Karpas-422 (cell line): ENCODE measurements at regions not wholly inside any gene's neighbourhood (a gene's known extent, or its start where the extent isn't known, plus 50 kb on each side); places are given as distances from the start of the nearest gene placed in this dataset.

ENCODE experiments used
- DNase-seq: peaks from one replicate; pipeline ENCODE4 v3.0.0-alpha.2; 2015
- H2AFZ ChIP-seq: fragments of 200-600 bp; sonication (generic); 2 replicates; pipeline ENCODE4 v1.6.1; 2014; ENCODE audit warnings: antibody characterized with exemption, low read length, mixed read lengths
- H3K27ac ChIP-seq: fragments of 200-600 bp; sonication (generic); 2 replicates; pipeline ENCODE4 v1.5.1; 2014; ENCODE audit warnings: mild to moderate bottlenecking, low read length, moderate library complexity
- H3K27me3 ChIP-seq: fragments of 200-600 bp; sonication (generic); 2 replicates; pipeline ENCODE4 v1.6.1; 2014; ENCODE audit warnings: low read length, mixed read lengths
- H3K36me3 ChIP-seq: fragments of 200-600 bp; sonication (generic); 2 replicates; pipeline ENCODE4 v1.6.1; 2014; ENCODE audit warnings: low read length, mixed read lengths; ENCODE audit not compliant: insufficient read depth
- H3K4me1 ChIP-seq: fragments of 200-600 bp; sonication (generic); 2 replicates; pipeline ENCODE4 v1.6.1; 2014; ENCODE audit warnings: mild to moderate bottlenecking, low read length, mixed read lengths
- H3K4me2 ChIP-seq: fragments of 200-600 bp; sonication (generic); 2 replicates; pipeline ENCODE4 v1.6.1; 2014; ENCODE audit warnings: low read length, low read depth, mild to moderate bottlenecking; ENCODE audit not compliant: poor library complexity, severe bottlenecking
- H3K4me3 ChIP-seq: fragments of 200-600 bp; sonication (generic); 2 replicates; pipeline ENCODE4 v1.5.1; 2014; ENCODE audit warnings: mild to moderate bottlenecking, antibody characterized with exemption, low read length, mixed read lengths
- H3K79me2 ChIP-seq: fragments of 200-600 bp; sonication (generic); 2 replicates; pipeline ENCODE4 v1.6.1; 2014; ENCODE audit warnings: mild to moderate bottlenecking, low read length, mixed read lengths
- H3K9ac ChIP-seq: fragments of 200-600 bp; sonication (generic); 2 replicates; pipeline ENCODE4 v1.6.0; 2014; ENCODE audit warnings: low read length
- H3K9me2 ChIP-seq: fragments of 200-600 bp; sonication (generic), shearing (Covaris generic); replicated peaks from 2 replicates; pipeline ENCODE4 v1.6.0; 2014; ENCODE audit warnings: mild to moderate bottlenecking, low read length, moderate library complexity; ENCODE audit not compliant: insufficient read depth
- H3K9me3 ChIP-seq: fragments of 300-700, 200-600 bp; sonication (generic); 2 replicates; pipeline ENCODE4 v1.6.1; 2014; ENCODE audit warnings: low read length, mixed read lengths
- H4K20me1 ChIP-seq: fragments of 200-600 bp; sonication (generic); 2 replicates; pipeline ENCODE4 v1.6.1; 2014; ENCODE audit warnings: mild to moderate bottlenecking, antibody characterized with exemption, low read length, low read depth; ENCODE audit not compliant: insufficient read depth

- no peak overlapping the region for H2AFZ ChIP-seq
- no peaks in the 10 kb centered on the region for H3K36me3 ChIP-seq
- no peaks in the 10 kb centered on the region for H3K79me2 ChIP-seq
- H3K4me1 ChIP-seq, result no peaks in the 10 kb centered on the region
- H3K9me2 ChIP-seq, result no peaks in the 10 kb centered on the region
- H3K27me3 ChIP-seq, result no peaks in the 10 kb centered on the region
- no peak overlapping the region for H3K4me3 ChIP-seq
- no peak overlapping the region for H3K9ac ChIP-seq
- H4K20me1 ChIP-seq, result no peaks in the 10 kb centered on the region
- DNase-seq, result no peak
- no peak overlapping the region for H3K4me2 ChIP-seq
- H3K9me3 ChIP-seq, result no peaks in the 10 kb centered on the region
- H3K27ac ChIP-seq, result no peak overlapping the region
Measured at GRCh38 chr2:34345030-34345429, 745.9 kb upstream of the FAM98A start.

- Histone ChIP-seq H3K9me2 (0 out of 2 replicates have a peak, but pooled peaks cover 5% of the 10 kb centered on the region), H3K36me3 (no peaks in the 10 kb centered on the region), H4K20me1 (no peaks in the 10 kb centered on the region), H3K4me1 (no peaks in the 10 kb centered on the region), H3K27me3 (no peaks in the 10 kb centered on the region), H3K9me3 (no peaks in the 10 kb centered on the region), H3K4me2 (no peak overlapping the region), H2AFZ (no peak overlapping the region), H3K9ac (no peak overlapping the region), H3K4me3 (no peak overlapping the region), H3K79me2 (no peaks in the 10 kb centered on the region), H3K27ac (no peak overlapping the region)
- DNase-seq, result no peak
Measured at GRCh38 chr2:34340307-34340706, 741.2 kb upstream of the FAM98A start.

DNA sequence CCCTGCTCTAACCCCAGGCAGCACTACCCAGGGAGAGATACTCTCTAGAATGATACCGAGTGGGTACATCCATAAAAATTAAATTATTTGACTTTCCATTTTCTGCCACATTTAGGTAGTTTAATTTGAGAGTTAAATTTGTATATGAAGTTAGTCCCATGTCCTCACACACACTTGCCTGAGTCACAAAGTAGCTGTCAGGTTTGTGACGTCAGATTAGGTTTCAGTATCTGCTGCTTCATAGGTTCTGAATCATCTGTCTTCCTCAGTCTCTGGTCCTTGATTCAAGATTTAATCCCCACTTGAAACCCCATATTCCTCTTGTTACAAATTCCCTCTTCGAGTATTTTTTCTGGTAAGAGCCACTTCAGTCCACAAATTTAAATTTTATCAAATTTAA is 738.6 kb upstream of the FAM98A start:
- no peak for DNase-seq
- H3K27me3 ChIP-seq, result no peaks in the 10 kb centered on the region
- no peak overlapping the region for H3K9ac ChIP-seq
- 0 out of 2 replicates have a peak, but pooled peaks cover 5% of the 10 kb centered on the region for H3K9me2 ChIP-seq
- no peaks in the 10 kb centered on the region for H3K36me3 ChIP-seq
- no peaks in the 10 kb centered on the region for H4K20me1 ChIP-seq
- no peaks in the 10 kb centered on the region for H3K4me1 ChIP-seq
- no peaks in the 10 kb centered on the region for H3K9me3 ChIP-seq
- no peak overlapping the region for H3K4me2 ChIP-seq
- H3K27ac ChIP-seq, result no peak overlapping the region
- H2AFZ ChIP-seq, result no peak overlapping the region
- no peak overlapping the region for H3K4me3 ChIP-seq
- H3K79me2 ChIP-seq, result no peaks in the 10 kb centered on the region

GRCh38 chr2:34332813-34333212 is 733.7 kb upstream of the FAM98A start:
- no peak for DNase-seq
- no peak overlapping the region for H3K4me3 ChIP-seq
- no peak overlapping the region for H2AFZ ChIP-seq
- H3K27me3 ChIP-seq, result no peaks in the 10 kb centered on the region
- H4K20me1 ChIP-seq, result no peaks in the 10 kb centered on the region
- H3K36me3 ChIP-seq, result no peaks in the 10 kb centered on the region
- H3K9me3 ChIP-seq, result no peaks in the 10 kb centered on the region
- no peak overlapping the region for H3K9ac ChIP-seq
- no peaks in the 10 kb centered on the region for H3K9me2 ChIP-seq
- no peaks in the 10 kb centered on the region for H3K79me2 ChIP-seq
- H3K4me2 ChIP-seq, result no peak overlapping the region
- no peak overlapping the region for H3K27ac ChIP-seq
- no peaks in the 10 kb centered on the region for H3K4me1 ChIP-seq

GRCh38 chr2:34320056-34320455 is 721.0 kb upstream of the FAM98A start:
- Histone ChIP-seq H3K9ac (no peak overlapping the region), H3K27ac (no peak overlapping the region), H2AFZ (no peak overlapping the region), H4K20me1 (no peaks in the 10 kb centered on the region), H3K27me3 (no peaks in the 10 kb centered on the region), H3K79me2 (no peaks in the 10 kb centered on the region), H3K9me2 (0 out of 2 replicates have a peak, but pooled peaks cover 5% of the 10 kb centered on the region), H3K4me3 (no peak overlapping the region), H3K9me3 (peaks cover 3% of the 10 kb centered on the region; the same call in 1 of the 2 replicates), H3K36me3 (no peaks in the 10 kb centered on the region), H3K4me2 (no peak overlapping the region), H3K4me1 (no peaks in the 10 kb centered on the region)
- no peak for DNase-seq

DNA sequence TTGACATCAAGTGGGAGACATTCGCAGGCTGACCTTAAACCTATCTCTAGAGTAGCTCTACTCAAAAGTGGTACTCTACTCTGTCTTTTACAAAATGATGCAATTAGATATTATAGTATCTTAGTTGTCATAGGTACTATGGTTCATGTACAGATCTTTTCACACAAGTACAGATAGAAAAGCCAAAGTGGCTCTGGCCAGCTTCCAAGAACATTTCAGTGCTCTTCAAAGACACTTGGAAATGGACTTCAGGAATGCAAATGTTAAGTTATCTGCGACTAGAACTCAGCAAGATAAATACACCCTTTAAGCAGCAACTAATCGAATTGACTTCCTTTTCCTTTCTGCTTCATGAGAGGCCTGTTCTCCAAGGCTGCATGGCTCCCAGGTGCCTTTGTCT is 718.7 kb upstream of the FAM98A start:
- H3K4me3 ChIP-seq, result no peak overlapping the region
- 0 out of 2 replicates have a peak, but pooled peaks cover 5% of the 10 kb centered on the region for H3K9me2 ChIP-seq
- H3K79me2 ChIP-seq, result no peaks in the 10 kb centered on the region
- no peaks in the 10 kb centered on the region for H4K20me1 ChIP-seq
- H3K9me3 ChIP-seq, result no peaks in the 10 kb centered on the region
- DNase-seq, result no peak
- no peak overlapping the region for H2AFZ ChIP-seq
- H3K36me3 ChIP-seq, result no peaks in the 10 kb centered on the region
- no peak overlapping the region for H3K9ac ChIP-seq
- no peaks in the 10 kb centered on the region for H3K4me1 ChIP-seq
- H3K27me3 ChIP-seq, result no peaks in the 10 kb centered on the region
- H3K4me2 ChIP-seq, result no peak overlapping the region
- no peak overlapping the region for H3K27ac ChIP-seq

DNA sequence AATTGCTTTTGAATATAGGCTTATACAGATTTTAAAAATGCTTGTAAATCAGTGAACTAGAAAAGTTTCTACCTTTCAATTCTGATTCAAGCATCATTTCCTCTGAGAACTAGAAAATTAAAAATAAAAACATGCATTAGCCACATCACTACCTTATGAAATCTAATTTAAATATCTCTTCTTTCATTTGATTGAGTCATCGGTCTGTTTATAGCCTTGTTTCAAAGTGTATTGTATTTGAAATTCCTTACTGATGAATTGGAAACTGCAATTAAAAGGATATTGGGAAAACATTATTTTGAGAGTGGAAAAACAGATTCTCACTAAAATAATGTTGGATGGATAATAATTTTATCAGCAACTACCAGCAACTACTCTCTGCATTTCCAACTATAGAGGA is 717.7 kb upstream of the FAM98A start:
- Histone ChIP-seq H3K9ac (no peak overlapping the region), H3K9me2 (peaks cover 5% of the 10 kb centered on the region; the same call in 1 of the 2 replicates), H3K4me3 (no peak overlapping the region), H4K20me1 (no peaks in the 10 kb centered on the region), H3K27ac (no peak overlapping the region), H3K79me2 (no peaks in the 10 kb centered on the region), H3K27me3 (no peaks in the 10 kb centered on the region), H3K4me1 (no peaks in the 10 kb centered on the region), H3K36me3 (no peaks in the 10 kb centered on the region), H3K9me3 (no peaks in the 10 kb centered on the region), H3K4me2 (no peak overlapping the region), H2AFZ (no peak overlapping the region)
- no peak for DNase-seq

- Histone ChIP-seq H3K79me2 (no peaks in the 10 kb centered on the region), H3K4me3 (no peak overlapping the region), H3K4me1 (no peaks in the 10 kb centered on the region), H3K9me2 (no peaks in the 10 kb centered on the region; the same call in 1 of the 2 replicates), H3K9ac (no peak overlapping the region), H3K27ac (no peak overlapping the region), H3K27me3 (no peaks in the 10 kb centered on the region), H3K4me2 (no peak overlapping the region), H3K9me3 (no peaks in the 10 kb centered on the region), H2AFZ (no peak overlapping the region), H4K20me1 (no peaks in the 10 kb centered on the region), H3K36me3 (no peaks in the 10 kb centered on the region)
- no peak for DNase-seq
Measured at GRCh38 chr2:34311816-34312215, 712.7 kb upstream of the FAM98A start.

- Histone ChIP-seq H2AFZ (no peak overlapping the region), H3K9me3 (no peaks in the 10 kb centered on the region), H3K79me2 (no peaks in the 10 kb centered on the region), H3K27me3 (no peaks in the 10 kb centered on the region), H3K4me1 (no peaks in the 10 kb centered on the region), H4K20me1 (no peaks in the 10 kb centered on the region), H3K9me2 (no peaks in the 10 kb centered on the region; the same call in 1 of the 2 replicates), H3K4me3 (no peak overlapping the region), H3K36me3 (no peaks in the 10 kb centered on the region), H3K4me2 (no peak overlapping the region), H3K27ac (no peak overlapping the region), H3K9ac (no peak overlapping the region)
- no peak for DNase-seq
Measured at GRCh38 chr2:34308140-34308539, 709.0 kb upstream of the FAM98A start.
